NCI-H82 treated with DMSO at 0.1 percent for 48 hours (cell line): ENCODE measurements at regions not wholly inside any gene's neighbourhood (a gene's known extent, or its start where the extent isn't known, plus 50 kb on each side); places are given as distances from the start of the nearest gene placed in this dataset.
A peak's percentile ranks its signal among the peaks of the same experiment; 100 is the strongest.
"Not testable (repeated sequence)": the region's sequence is repeated elsewhere in the genome, so short reads cannot be mapped to it uniquely, and the experiment has no call there.

Experiments
- DNase-seq: peaks from one replicate; lab custom pipeline; 2025; ENCODE audit not compliant: unreplicated experiment; lab: John Stamatoyannopoulos, UW

GRCh38 chr5:125228363-125229070 is 482.1 kb upstream of the ZNF608 start:
- no peak for DNase-seq

- no peak for DNase-seq
Measured at GRCh38 chr5:125229556-125229955, 483.1 kb upstream of the ZNF608 start.

- peak; percentile 15 for DNase-seq
Measured at GRCh38 chr5:125232779-125233230, 486.4 kb upstream of the ZNF608 start.

- no peak for DNase-seq
Measured at GRCh38 chr5:125233944-125234343, 487.5 kb upstream of the ZNF608 start.

- DNase-seq: no peak
Measured at GRCh38 chr5:125236007-125236406, 489.6 kb upstream of the ZNF608 start.

DNA sequence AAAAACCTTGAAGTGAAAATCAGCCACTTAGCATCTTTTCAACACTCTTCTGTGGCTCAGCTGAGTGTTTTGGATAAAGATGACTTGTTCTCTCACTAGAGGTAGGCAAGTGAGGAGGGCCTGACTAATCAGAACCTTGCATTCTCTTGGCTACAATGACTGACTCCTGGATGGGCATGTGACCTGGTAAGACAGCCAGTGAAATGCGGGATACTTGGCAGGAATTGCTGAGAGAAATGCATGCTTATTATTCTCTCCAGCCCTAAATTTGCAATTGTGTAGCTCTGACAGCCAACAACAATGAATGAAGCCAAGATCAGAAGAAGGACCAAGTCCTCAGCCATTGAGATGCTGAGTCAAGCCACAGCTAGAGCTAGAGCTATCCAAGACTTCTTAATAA is 490.5 kb upstream of the ZNF608 start:
- no peak for DNase-seq

DNA sequence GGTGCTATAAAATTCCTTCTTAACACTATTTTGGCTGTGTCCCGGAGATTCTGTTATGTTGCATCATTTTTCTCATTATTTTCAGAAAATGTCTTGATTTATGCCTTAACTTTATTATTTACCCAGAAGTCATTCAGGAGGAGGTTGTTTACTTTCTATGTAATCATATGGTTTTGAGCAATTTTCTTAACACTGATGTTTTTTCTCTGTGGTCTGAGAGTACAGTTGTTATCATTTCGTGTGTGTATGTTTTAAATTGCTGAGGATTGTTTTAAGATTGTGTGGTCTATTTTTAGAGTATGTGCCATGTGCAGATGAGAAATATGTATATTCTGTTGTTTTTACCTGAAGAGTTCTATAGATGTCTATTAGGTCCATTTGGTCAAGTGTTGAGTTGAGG is 498.1 kb upstream of the ZNF608 start:
- DNase-seq: no peak

DNA sequence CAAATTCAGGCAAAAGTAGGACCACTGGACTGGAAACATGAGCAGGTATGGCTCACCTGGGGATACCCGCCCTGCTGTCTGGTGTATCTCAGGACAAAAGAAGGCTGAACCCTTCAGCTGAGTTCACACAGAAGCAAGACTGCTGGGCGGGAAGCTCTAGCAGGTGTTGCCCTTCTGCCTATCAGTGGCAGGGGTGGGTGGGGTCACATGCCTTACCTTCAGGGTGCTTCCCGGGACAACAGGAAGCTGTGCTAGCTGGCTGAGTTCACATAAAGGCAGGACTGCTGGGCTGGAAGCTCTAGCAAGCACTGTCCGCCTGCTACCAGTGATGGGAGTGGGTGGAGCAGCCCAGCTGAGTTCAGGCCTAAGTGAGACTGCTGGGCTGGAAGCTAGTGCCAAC is 498.8 kb upstream of the ZNF608 start:
- DNase-seq: no peak

GRCh38 chr5:125249400-125249799 is 503.0 kb upstream of the ZNF608 start:
- no peak for DNase-seq

DNA sequence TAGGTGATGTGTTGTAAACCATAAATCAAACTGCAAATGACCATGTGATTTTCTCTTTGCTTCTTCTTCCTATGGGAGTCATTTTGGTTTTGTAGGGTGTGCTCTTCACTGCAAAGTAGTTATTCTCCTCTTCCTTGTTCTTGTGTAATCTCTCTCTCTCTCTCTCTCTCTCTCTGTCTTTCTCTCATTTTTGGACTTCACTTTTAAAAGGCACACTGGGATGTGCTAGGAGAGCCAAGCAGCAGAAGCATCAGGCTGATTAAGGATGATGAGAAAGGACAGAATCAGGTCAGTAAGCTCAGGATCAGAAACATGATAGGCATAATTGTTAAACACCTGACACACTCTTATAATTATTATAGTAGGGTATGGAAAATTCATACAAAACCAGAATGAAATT is 505.3 kb upstream of the ZNF608 start:
- DNase-seq: no peak

DNA sequence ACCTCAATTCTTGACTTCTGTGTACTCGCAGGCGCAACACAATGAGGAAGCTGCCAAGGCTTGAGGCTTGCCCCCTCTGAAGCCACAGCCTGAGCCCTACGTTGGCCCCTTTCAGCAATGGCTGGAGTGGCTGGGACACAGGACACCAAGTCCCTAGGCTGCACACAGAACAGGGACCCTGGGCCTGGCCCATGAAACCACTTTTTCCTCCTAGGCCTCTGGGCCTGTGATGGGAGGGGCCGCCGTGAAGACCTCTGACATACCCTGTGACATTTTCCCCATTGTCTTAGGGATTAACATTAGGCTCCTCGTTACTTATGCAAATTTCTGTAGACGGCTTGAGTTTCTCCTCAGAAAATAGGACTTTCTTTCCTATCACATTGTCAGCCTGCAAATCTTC is 507.2 kb upstream of the ZNF608 start:
- DNase-seq: not testable (repeated sequence)

- DNase-seq: no peak
Measured at GRCh38 chr5:125254267-125254666, 507.8 kb upstream of the ZNF608 start.

DNA sequence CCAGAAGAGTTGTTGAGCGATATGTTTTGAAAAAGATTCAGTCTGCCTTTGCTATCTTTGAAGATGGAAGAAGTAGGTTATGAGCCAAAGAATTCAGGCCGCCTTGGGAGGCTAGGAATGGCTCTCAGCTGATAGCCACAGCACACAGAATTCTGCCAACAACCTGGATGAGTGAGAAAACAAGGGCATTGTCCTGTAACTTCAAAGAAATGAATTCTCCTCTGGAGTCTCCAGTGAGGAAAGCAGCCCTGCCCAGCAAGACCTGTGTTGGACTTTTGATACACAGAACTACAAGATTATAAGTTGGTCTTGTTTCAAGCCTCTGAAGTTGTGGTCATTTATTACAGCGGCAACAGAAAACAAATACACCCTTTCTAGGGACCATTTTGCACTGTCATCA is 509.9 kb upstream of the ZNF608 start:
- no peak for DNase-seq

DNA sequence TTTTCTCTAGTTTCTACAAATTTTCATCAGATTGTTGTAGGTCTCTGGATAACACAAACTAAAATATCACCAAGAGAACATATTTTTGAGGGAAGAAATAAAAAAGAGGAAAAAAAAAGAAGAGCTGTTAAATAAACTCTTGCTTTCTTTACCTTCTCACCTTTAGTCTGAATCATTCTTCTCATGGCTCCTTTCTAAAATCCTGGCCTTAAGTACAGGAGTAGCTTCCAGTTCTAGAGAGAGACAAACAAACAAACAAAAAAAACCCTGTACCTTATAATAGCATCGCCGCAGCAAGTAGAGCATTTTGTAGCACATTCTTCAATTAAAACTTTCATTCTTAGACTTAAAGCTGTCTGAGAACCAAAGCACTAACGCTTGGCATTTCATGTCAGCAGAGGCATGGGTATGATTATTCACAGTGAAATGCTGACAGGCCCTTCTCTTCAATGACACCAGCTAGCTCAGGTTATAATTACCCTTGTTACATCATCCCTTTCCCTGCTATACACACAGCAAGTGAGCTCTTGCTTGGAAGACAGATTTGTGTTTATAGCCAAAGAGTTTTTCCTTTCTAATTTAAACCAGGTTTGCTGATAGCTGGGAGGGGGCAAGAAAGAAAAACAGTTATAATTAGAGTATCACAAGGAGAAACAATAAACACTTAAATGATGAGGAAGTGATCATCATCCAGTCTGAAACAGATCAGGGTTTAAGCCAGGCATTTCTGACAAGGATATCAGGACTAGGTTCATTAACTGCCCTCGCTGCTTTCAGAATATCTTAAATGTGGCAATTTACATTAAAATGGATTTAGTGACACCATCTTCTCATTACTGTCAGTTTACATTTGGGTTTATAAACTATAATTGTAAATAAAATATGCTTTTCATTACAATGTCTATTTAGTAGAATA is 510.9 kb upstream of the ZNF608 start:
- DNase-seq: no peak

DNA sequence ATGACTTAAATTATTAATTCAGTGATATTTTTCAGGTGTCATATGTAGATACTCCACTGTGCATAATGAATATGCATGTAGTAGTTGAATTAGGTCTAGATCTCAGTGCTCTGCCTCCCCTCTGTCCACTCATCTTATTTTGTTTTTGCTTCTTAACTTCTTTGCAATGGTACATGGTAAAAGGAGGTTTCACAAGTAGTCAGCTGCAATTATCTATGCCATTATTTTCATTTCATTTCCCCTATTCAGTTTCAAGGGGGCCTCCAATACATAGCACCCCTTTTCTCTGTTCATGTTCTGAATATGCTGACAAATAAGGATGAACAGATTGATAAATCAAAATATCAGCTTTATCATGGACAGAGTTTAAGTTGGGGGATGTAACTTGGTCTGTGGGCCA is 511.6 kb upstream of the ZNF608 start:
- DNase-seq: no peak

- no peak for DNase-seq
Measured at GRCh38 chr5:125258615-125259014, 512.2 kb upstream of the ZNF608 start.

GRCh38 chr5:125261505-125262250 is 515.2 kb upstream of the ZNF608 start:
- no peak for DNase-seq

- DNase-seq: no peak
Measured at GRCh38 chr5:125262782-125263181, 516.3 kb upstream of the ZNF608 start.

DNA sequence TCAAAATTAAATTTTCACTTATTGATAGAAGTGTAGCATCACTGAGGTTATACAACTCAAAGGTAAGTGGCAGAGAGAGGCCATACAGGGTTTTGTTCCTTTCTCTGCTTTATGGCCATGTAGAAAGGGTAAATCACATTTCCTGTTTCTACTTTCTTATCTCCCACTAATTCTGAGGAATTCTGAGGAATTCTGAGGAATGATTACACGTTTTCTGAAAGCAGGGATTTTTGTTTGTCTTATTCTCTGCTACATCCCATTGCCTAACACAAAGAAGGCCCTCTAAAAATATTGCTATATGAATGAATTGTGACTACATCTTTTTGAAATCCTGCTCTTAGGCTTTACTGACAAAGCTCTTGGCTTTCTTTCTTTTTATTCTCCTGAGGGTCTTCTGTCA is 516.9 kb upstream of the ZNF608 start:
- no peak for DNase-seq

DNA sequence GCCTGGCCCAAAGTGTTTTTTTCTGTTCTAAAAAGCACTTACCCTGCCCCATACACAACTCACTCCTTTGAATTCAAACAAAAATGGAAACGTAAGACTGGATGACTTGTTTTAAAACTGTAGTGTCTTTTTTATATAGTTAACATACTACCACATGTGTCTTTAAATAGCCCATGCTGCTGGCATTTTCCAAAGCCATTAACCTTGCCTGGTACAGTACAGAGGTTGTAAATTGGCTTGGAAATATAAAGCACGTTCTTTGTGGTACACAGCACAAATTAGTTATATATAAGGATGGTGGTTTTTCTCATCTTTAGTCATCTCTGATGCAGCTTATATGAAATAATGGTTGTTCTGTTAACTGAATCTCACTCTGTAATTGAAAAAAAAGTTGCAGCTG is 519.7 kb upstream of the ZNF608 start:
- DNase-seq: no peak

DNA sequence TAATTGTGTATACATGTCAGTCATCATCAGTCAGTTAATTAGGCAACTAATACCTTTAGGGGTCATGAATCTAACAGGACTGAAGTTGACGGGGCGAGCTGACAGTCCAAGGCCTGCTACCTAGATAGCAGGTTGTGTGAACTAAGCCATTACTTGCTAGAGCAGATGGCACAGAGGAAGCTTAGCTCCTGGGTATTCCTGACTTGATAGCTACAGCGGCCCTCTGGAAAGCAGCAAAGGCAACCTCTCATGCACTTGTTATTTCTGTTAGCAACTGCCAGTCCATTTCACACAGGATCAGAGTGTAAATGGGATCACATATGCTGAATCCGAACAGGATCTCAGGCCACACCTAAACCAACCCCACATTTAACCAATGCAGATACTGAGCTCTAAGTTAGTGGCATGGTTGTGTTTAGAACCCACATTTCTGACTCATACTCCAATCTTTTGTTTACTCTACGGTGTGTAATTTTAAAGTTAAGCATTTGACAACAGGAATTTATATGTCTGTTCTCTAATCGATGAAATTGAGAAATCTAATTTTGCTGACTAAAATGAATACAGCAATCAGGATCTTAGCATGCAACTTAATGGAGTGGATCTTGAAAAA is 521.3 kb upstream of the ZNF608 start:
- DNase-seq: peak; percentile 93
